ENCODE measurements at regions not wholly inside any gene's neighbourhood (a gene's known extent, or its start where the extent isn't known, plus 50 kb on each side); places are given as distances from the start of the nearest gene placed in this dataset.

- Histone ChIP-seq H3K79me2 (ENCODE audit: insufficient read depth, low read length) (no peaks in the 10 kb centered on the region), H3K27me3 (ENCODE audit: insufficient read depth, low read length) (no peaks in the 10 kb centered on the region), H2AFZ (ENCODE audit: low read length) (no peak overlapping the region), H3F3A (ENCODE audit: insufficient read depth, low read length) (no peaks in the 10 kb centered on the region), H3K9me3 (ENCODE audit: low read length) (no peaks in the 10 kb centered on the region), H3K9ac (ENCODE audit: low read length) (no peak overlapping the region), H3K4me1 (ENCODE audit: insufficient read depth, low read length, severe bottlenecking) (no peaks in the 10 kb centered on the region), H3K9me2 (ENCODE audit: low read depth, low read length) (no peaks in the 10 kb centered on the region), H3K4me2 (ENCODE audit: low read length) (no peak overlapping the region), H3K36me3 (ENCODE audit: insufficient read depth, low read length) (no peaks in the 10 kb centered on the region), H3K4me3 (ENCODE audit: low read depth, low read length, poor library complexity, severe bottlenecking) (no peak overlapping the region), H4K20me1 (ENCODE audit: insufficient read depth, low read length) (no peaks in the 10 kb centered on the region), H3K27ac (ENCODE audit: low read depth, low read length, poor library complexity, severe bottlenecking) (no peak overlapping the region)
- peak; percentile 14; the same call in 1 of the 2 replicates for TF ChIP-seq CTCF (IDR thresholded peaks at IDR 0.05; ENCODE audit: low read length)
- no peak for TF ChIP-seq EZH2 (IDR thresholded peaks at IDR 0.05; ENCODE audit: borderline replicate concordance, low read length)
These were observed 971.5 kb downstream of the EFNA5 start for GRCh38 chr5:106699198-106699597.

- Histone ChIP-seq H3K79me2 (ENCODE audit: insufficient read depth, low read length) (no peaks in the 10 kb centered on the region), H3K9me2 (ENCODE audit: low read depth, low read length) (no peaks in the 10 kb centered on the region), H4K20me1 (ENCODE audit: insufficient read depth, low read length) (no peaks in the 10 kb centered on the region), H3K27me3 (ENCODE audit: insufficient read depth, low read length) (no peaks in the 10 kb centered on the region), H3K27ac (ENCODE audit: low read depth, low read length, poor library complexity, severe bottlenecking) (no peak overlapping the region), H3K4me3 (ENCODE audit: low read depth, low read length, poor library complexity, severe bottlenecking) (no peak overlapping the region), H2AFZ (ENCODE audit: low read length) (no peak overlapping the region), H3K4me1 (ENCODE audit: insufficient read depth, low read length, severe bottlenecking) (no peaks in the 10 kb centered on the region), H3K4me2 (ENCODE audit: low read length) (no peak overlapping the region), H3K36me3 (ENCODE audit: insufficient read depth, low read length) (no peaks in the 10 kb centered on the region), H3F3A (ENCODE audit: insufficient read depth, low read length) (no peaks in the 10 kb centered on the region), H3K9me3 (ENCODE audit: low read length) (no peaks in the 10 kb centered on the region), H3K9ac (ENCODE audit: low read length) (no peak overlapping the region)
- TF ChIP-seq CTCF (IDR thresholded peaks at IDR 0.05; ENCODE audit: low read length): no peak
- TF ChIP-seq EZH2 (IDR thresholded peaks at IDR 0.05; ENCODE audit: borderline replicate concordance, low read length): no peak
These were observed 972.6 kb downstream of the EFNA5 start for GRCh38 chr5:106698169-106698568.

- no peaks in the 10 kb centered on the region for H3K9me3 ChIP-seq (ENCODE audit: low read length)
These were observed 979.0 kb downstream of the EFNA5 start for GRCh38 chr5:106691701-106692100.

More at GRCh38 chr5:106691701-106692100, 979.0 kb downstream of the EFNA5 start:
- H3K36me3 ChIP-seq (ENCODE audit: insufficient read depth, low read length): no peaks in the 10 kb centered on the region
- no peak overlapping the region for H3K9ac ChIP-seq (ENCODE audit: low read length)
- no peak overlapping the region for H3K4me3 ChIP-seq (ENCODE audit: low read depth, low read length, poor library complexity, severe bottlenecking)
- no peak overlapping the region for H3K27ac ChIP-seq (ENCODE audit: low read depth, low read length, poor library complexity, severe bottlenecking)
- H3K4me2 ChIP-seq (ENCODE audit: low read length): no peak overlapping the region
- H3K9me2 ChIP-seq (ENCODE audit: low read depth, low read length): no peaks in the 10 kb centered on the region
- H3K27me3 ChIP-seq (ENCODE audit: insufficient read depth, low read length): no peaks in the 10 kb centered on the region
- H3K79me2 ChIP-seq (ENCODE audit: insufficient read depth, low read length): no peaks in the 10 kb centered on the region
- no peaks in the 10 kb centered on the region for H3K4me1 ChIP-seq (ENCODE audit: insufficient read depth, low read length, severe bottlenecking)
- no peak overlapping the region for H2AFZ ChIP-seq (ENCODE audit: low read length)
- no peaks in the 10 kb centered on the region for H3F3A ChIP-seq (ENCODE audit: insufficient read depth, low read length)
- TF ChIP-seq CTCF (IDR thresholded peaks at IDR 0.05; ENCODE audit: low read length): no peak
- TF ChIP-seq EZH2 (IDR thresholded peaks at IDR 0.05; ENCODE audit: borderline replicate concordance, low read length): no peak
- H4K20me1 ChIP-seq (ENCODE audit: insufficient read depth, low read length): no peaks in the 10 kb centered on the region
